Right lobe of liver (tissue), 6 donors: ENCODE measurements at regions not wholly inside any gene's neighbourhood (a gene's known extent, or its start where the extent isn't known, plus 50 kb on each side); places are given as distances from the start of the nearest gene placed in this dataset.

ENCODE experiments used
- ATAC-seq, 4 donors: fragments of 200-7000 bp; cut with Tn5 transposase; one replicate each; pipeline ENCODE4 v1.9.1; 2020; ENCODE audit warnings: mild to moderate bottlenecking in 4 of 4, moderate library complexity in 4 of 4
- DNase-seq, 3 donors: peaks; one replicate each; pipeline ENCODE4 v3.0.0-alpha.2; 2020
- H3K27ac ChIP-seq, 3 donors: fragments of 200-600 bp; one replicate each; pipeline ENCODE4 v1.8.0; 2022
- H3K27me3 ChIP-seq, 2 donors: fragments of 200-600 bp; one replicate each; pipeline ENCODE4 v1.8.0; 2022
- H3K36me3 ChIP-seq, 4 donors: fragments of 200-600 bp; sonication (generic) in 1 of 4; one replicate each; pipeline versions ENCODE4 v1.5.1 to v1.8.0; 2017 to 2022; ENCODE audit warnings: control low read depth in 1 of 4
- H3K4me1 ChIP-seq, 4 donors: fragments of 200-600 bp; sonication (generic) in 1 of 4; one replicate each; pipeline versions ENCODE4 v1.5.1 to v1.8.0; 2017 to 2022; ENCODE audit warnings: control low read depth in 1 of 4
- H3K4me3 ChIP-seq, 3 donors: fragments of 200-600 bp; one replicate each; pipeline ENCODE4 v1.8.0; 2022
- H3K9me3 ChIP-seq, 4 donors: fragments of 200-600 bp; sonication (generic) in 1 of 4; one replicate each; pipeline versions ENCODE4 v1.5.1 to v1.8.0; 2017 to 2022; ENCODE audit warnings: control low read depth in 1 of 4
- CTCF ChIP-seq, 4 donors: fragments of 200-600 bp in 3 of 4; fragments of 450-650 bp in 1 of 4; IDR thresholded peaks; one replicate each; pipeline versions ENCODE4 v1.5.1 to v1.8.0; 2016 to 2022; ENCODE audit warnings: antibody characterized with exemption in 4 of 4, mild to moderate bottlenecking in 2 of 4
- POLR2A ChIP-seq: fragments of 450-650 bp; IDR thresholded peaks from one replicate; pipeline ENCODE4 v1.6.1; 2017; ENCODE audit warnings: antibody characterized with exemption, mild to moderate bottlenecking
- WGBS: methylation state at CpG from one replicate; pipeline ENCODE4 v1.1.6; 2018; ENCODE audit warnings: low coverage, low lambda C conversion rate; ENCODE audit not compliant: insufficient coverage; ENCODE audit errors: missing lambda C conversion rate; 5-methylcytosine and 5-hydroxymethylcytosine counted together
- intact Hi-C, 2 donors: fragments of 100-400 bp; cut with DNase I; formaldehyde crosslinking; loops; one replicate each; pipeline versions ENCODE4 v1.11.2 to v1.14.1; 2022
- donor health status: DM: no; HTN: yes; CAD: no.
- donor health status: DM: no; HTN: no; CAD: no.
- donor health status: DM: no; HTN: no; CAD: no.
- donor health status: DM: no; HTN: yes; CAD: no.
- donor health status: DM: no; HTN: yes; CAD: no.

DNA sequence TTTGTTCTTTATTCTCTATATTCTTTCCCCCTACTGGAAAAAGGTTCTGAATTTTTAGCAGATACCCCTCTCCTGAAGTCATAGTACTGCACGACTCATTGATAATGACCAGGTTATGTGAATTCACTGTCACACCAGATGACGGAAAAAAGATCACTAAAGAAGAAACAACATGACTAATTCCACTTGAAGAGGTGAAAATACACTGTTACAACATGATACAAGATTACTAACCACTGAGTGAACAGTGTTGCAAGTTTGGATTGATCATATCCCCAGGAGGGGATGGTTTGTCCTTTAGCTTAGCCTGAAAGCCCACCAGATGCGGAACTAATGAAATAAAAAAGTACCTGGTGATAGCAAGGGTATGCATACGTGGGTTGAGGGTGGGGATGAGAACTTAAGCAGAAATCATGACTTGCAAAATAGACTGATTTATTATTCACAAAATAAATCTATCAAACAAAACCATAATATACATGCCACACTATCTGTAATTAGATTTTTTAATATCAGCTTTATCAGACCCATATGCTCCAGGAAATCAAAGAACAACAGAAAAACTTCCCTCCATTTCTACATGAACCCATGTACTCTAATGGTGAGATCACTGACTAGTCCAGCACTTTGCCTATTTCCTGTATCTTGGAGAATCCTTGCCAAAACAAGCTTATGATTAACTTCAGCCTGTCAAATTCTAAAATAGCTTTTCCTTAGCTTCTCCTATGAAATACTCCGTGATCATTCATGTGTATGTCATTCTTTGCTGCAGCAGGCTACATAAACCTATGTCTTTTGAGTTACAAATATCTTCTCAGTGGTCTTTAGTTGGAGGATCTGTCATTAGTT is 257.4 kb upstream of the AGA start:
- Histone ChIP-seq H3K36me3 (no peaks in the 10 kb centered on the region), H3K4me1 (peaks cover 0 to 12% (median 4%) of the 10 kb centered on the region in 4 donors), H3K27ac (no peak overlapping the region), H3K27me3 (no peaks in the 10 kb centered on the region), H3K9me3 (no peaks in the 10 kb centered on the region), H3K4me3 (no peak overlapping the region)
- intact Hi-C loops, result no loop called here
- ATAC-seq, result peak; percentile 69 to 96 (median 83)
- 56% methylated on average over 5 of the region's 5 CpGs for WGBS
- TF ChIP-seq POLR2A (no peak), CTCF (IDR thresholded peaks at IDR 0.05) (no peak)
- no peak for DNase-seq

GRCh38 chr4:177706916-177707315 is 264.7 kb upstream of the AGA start:
- no peak overlapping the region for H3K27ac ChIP-seq
- H3K4me3 ChIP-seq, result no peak overlapping the region
- H3K4me1 ChIP-seq, result no peaks in the 10 kb centered on the region
- DNase-seq (no peak), ATAC-seq (no peak)
- no peaks in the 10 kb centered on the region for H3K27me3 ChIP-seq
- no peak for TF ChIP-seq CTCF (IDR thresholded peaks at IDR 0.05)
- TF ChIP-seq POLR2A, result no peak
- 65% methylated on average over 2 of the region's 2 CpGs for WGBS
- no peaks in the 10 kb centered on the region for H3K36me3 ChIP-seq
- H3K9me3 ChIP-seq, result no peaks in the 10 kb centered on the region
- intact Hi-C loops, result no loop called here

- intact Hi-C loops, result no loop called here
- Histone ChIP-seq H3K4me1 (peaks cover 0 to 10% (median 0%) of the 10 kb centered on the region in 4 donors), H3K36me3 (no peaks in the 10 kb centered on the region), H3K4me3 (no peak overlapping the region), H3K9me3 (no peaks in the 10 kb centered on the region), H3K27ac (no peak overlapping the region), H3K27me3 (no peaks in the 10 kb centered on the region)
- 39% methylated on average over 3 of the region's 3 CpGs for WGBS
- no peak for DNase-seq
- TF ChIP-seq POLR2A, result no peak
- TF ChIP-seq CTCF (IDR thresholded peaks at IDR 0.05), result no peak
- peak; percentile 59 to 91 (median 86) for ATAC-seq
These were observed 271.2 kb upstream of the AGA start for GRCh38 chr4:177713454-177713853.

DNA sequence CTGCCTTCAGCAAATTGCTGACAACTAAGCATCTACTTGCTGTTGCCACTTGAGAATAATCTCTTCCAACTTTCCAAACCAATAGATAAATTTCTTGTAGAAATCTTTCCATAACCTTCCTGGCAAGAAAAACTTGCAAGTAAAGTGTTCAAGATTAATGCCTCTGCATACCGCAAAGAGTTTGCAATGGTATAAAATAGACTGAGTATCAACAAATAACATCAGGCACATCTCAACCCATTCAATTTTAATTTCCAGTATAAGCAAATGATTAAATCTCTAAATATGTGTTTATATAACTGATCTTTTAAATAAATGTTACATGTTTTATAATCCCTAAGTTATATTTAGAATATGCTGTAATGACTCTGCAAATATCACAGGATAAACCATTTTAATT is 275.2 kb upstream of the AGA start:
- DNase-seq, result no peak
- no peak overlapping the region for H3K4me3 ChIP-seq
- H3K27me3 ChIP-seq, result no peaks in the 10 kb centered on the region
- intact Hi-C loops, result no loop called here
- H3K27ac ChIP-seq, result no peak overlapping the region
- no peak for TF ChIP-seq POLR2A
- no peak for TF ChIP-seq CTCF (IDR thresholded peaks at IDR 0.05)
- H3K9me3 ChIP-seq, result no peaks in the 10 kb centered on the region
- no peaks in the 10 kb centered on the region for H3K36me3 ChIP-seq
- peaks cover 0 to 10% (median 0%) of the 10 kb centered on the region in 4 donors for H3K4me1 ChIP-seq
- 67% methylated on average over 1 of the region's 1 CpG for WGBS
- ATAC-seq, result no peak
